ENCODE measurements at regions not wholly inside any gene's neighbourhood (a gene's known extent, or its start where the extent isn't known, plus 50 kb on each side); places are given as distances from the start of the nearest gene placed in this dataset.

- no peak for DNase-seq
These were observed 240.3 kb downstream of the MYCN start for GRCh38 chr2:16180631-16181030.

DNA sequence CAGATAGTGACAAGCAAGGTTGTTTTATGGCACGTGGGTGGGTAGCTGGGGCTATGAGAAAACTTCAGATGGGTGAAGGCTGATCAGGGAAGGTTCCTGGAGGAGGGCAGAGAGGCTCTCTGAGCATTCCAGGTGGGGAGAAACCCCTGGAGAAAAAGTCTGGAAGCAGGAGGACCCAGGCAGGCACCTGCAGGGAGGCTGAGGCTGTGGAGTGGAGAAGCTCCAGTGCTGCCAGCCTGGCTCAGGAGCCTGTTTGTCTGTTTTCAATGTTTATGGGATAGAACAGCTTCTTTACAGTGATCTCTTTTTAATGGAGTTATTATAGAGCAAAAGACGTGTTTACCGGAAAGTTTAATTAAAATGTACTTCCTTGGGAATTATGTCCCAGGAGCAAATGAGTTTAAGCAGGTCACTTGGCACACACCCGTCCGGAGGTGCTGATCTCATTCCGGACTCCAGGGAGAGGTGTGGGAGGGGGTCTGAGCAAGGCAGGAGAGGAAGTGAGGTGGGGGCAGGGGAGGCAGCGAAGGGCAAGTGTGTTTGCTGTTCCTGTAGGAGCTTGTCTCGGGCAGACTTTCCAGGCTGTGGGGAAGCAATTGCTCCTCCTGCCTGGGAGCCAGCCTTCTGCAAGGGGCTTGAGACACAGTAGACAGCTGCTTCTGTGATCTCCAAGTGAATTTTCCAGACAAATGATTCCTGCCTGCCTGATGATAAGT, 239.5 kb downstream of the MYCN start:
- no peak for DNase-seq

DNA sequence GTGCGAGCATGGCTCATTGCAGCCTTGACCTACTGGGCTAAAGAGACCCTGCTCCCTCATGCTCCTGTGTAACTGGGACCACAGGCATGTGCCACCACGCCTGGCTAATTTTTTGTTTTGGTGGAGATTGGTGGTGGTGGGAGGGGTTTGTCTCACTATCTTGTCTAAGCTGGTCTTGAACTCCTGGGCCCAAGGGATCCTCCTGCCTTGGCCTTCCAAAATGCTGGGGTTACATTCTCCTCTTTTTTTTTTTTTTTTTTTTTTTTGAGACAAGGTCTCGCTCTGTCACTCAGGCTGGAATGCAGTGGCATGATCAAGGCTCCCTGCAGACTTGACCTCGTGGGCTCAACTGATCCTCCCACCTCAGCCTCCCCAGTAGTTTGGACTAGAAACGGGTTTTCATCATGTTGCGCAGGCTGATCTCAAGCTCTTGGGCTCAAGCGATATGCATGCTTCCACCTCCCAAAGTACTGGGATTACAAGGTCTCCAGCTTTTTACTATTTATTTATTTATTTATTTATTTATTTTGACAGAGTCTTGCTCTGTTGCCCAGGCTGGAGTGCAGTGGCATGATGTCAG, 238.3 kb downstream of the MYCN start:
- no peak for DNase-seq

- no peak for DNase-seq
These were observed 237.4 kb downstream of the MYCN start for GRCh38 chr2:16177671-16178180.

- DNase-seq = no peak
These were observed 236.7 kb downstream of the MYCN start for GRCh38 chr2:16176971-16177480.

DNA sequence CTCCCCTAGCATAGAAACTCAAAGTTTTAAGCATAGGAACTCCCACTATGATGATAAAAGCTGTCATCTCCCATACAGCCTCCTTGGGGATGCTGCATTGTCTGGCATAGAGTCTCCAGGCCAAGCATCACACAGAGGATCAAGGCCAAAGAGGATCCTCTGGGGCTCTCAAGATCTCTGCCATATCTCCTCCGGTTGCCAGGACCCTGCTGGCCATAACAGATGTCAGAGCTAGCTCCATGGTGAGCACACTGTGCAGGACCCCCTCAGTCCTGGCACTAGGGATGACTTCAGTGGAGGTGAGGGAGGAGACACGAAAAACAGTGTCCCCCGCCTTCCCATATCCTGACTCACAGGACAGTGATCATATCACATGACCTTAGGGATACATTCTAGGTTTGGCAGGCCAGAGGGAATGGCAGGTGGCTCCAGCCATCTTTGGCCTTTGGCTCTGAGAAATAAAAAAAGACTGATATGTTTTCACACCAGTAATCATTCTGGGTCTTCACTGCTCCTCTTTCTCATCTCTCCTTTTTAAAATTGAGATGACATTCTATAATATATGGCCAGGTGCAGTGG, 235.0 kb downstream of the MYCN start:
- no peak for DNase-seq

GRCh38 chr2:16174693-16175045, 234.3 kb downstream of the MYCN start:
- DNase-seq = no peak

DNA sequence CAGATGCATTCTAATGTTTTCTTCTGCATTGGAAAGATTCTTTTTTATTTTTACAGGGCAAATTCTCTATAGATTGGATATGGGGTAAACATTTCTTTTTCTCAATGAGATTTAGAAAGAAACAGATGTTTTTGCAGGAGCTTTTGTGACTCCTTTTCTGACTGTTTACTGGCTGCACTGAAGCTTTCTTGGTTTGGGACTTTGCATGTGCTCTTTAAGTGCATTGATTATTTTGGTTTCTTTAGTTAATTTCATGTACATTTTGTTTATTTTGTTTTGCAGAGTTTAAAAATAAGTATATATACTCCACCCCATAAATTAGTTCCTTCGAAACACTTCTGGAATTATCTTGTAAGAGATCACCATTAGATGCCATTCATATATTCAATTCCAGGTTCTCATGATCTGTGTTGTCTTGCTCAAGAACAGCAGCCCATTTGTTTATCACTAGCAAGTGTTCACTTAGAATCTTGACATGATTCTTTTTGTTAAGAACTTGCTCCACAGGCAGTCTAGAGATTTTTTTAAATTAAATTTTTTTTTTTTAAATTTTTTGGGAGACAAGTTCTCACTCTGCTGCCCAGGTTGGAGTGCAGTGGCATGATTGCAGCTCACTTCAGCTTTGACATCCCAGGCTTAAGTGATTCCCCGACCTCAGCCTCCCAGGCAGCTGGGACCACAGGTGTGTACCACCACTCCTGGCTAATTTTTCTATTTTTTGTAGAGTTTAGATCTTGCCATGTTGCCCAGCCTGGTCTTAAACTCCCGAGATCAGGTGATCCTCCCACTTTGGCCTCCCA, 233.7 kb downstream of the MYCN start:
- no peak for DNase-seq

- DNase-seq = no peak
These were observed 232.2 kb downstream of the MYCN start for GRCh38 chr2:16172324-16173175.

DNA sequence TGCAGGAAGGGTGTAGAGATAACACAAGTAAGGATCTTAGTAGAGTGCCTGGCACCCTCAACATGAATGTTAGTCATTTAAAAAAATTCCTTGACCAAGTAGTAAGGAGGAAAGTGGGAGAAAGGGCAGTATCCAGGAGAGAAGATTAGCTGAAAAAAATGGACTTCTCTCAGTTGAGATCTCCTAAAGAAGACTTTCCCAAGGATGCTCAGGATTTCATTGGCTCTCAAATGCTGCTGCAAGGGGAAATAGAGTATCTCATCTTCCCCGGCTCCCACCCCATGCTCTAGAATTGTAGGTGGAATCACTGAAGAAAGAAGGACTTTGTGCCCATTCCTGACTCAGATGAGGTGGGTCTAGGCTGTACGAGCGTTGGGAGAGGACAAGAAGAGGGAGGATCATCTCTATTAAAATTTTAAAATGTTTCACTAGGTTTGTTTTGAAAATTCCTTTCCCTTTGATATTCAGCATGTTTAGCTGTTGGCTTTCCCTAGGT, 231.1 kb downstream of the MYCN start:
- DNase-seq = no peak

DNA sequence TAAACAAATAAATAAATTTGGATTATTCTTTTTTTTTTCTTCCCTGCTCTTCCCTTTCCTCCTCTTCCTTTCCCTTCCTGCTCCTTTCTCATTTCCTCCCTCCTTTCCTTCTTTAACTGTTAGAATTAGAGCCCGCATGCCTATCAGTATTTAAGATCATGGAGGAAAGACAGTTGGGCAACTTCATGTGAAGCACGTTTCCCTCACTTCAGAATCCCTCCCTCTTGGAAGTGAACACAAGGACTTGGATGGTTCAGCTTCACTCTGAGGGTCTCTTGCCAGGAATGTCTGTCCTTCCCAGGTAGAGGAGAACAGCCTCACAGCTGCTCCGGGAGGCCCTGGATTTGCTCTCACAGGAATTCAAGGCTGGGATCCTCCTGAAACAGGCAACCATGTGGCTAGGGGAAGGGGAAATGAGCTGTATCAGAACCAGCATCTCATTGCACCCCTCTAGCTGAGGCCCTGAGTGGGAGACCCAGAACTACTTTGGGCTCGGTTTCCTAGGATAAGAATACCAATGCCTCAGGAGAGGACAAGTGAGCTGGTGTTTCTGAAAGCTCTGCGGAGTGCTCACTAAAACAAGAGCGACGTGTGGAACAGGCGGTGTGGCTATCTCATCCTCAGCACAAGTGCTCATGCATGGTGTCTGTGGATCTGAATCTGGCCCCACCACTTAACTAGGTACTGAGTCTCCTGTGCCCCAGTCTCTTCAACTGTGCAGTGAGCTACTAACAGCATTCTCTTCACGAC, 230.5 kb downstream of the MYCN start:
- no peak for DNase-seq

- no peak for DNase-seq
These were observed 229.1 kb downstream of the MYCN start for GRCh38 chr2:16169381-16169960.

GRCh38 chr2:16168506-16169264, 228.3 kb downstream of the MYCN start:
- no peak for DNase-seq

- DNase-seq = no peak
These were observed 227.6 kb downstream of the MYCN start for GRCh38 chr2:16167870-16168426.

- no peak for DNase-seq
These were observed 227.1 kb downstream of the MYCN start for GRCh38 chr2:16167451-16167861.

DNA sequence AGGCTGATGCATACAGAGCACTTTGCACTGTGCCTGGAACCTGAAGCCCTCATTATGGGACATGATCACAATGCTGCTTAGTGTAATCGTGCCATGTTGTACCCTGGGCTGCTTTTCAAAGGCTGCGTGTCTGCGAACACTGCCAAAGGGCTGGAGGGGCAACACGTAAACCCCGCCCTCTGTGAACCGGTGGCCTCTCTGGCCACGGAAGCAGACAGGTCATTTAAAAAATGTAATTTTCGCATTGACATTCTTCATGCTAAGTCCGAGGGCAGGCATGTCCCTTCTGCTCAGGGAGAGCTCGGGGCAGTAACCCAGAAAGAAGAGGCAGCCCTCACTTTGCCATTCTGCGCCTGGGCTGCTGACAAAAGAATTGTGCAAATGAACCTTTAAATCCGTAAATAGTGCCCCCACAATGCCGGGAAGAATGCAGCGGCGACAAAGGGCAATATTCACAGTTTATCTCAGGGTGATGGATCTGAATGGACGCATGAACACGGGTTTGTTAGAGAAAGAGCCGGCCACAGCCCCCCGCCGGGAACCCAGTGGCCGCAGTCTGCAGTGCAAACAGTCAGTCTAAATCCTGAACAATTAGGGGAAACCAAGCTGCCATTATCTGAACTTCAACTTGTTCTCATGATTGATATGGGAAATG, 226.1 kb downstream of the MYCN start:
- no peak for DNase-seq

DNA sequence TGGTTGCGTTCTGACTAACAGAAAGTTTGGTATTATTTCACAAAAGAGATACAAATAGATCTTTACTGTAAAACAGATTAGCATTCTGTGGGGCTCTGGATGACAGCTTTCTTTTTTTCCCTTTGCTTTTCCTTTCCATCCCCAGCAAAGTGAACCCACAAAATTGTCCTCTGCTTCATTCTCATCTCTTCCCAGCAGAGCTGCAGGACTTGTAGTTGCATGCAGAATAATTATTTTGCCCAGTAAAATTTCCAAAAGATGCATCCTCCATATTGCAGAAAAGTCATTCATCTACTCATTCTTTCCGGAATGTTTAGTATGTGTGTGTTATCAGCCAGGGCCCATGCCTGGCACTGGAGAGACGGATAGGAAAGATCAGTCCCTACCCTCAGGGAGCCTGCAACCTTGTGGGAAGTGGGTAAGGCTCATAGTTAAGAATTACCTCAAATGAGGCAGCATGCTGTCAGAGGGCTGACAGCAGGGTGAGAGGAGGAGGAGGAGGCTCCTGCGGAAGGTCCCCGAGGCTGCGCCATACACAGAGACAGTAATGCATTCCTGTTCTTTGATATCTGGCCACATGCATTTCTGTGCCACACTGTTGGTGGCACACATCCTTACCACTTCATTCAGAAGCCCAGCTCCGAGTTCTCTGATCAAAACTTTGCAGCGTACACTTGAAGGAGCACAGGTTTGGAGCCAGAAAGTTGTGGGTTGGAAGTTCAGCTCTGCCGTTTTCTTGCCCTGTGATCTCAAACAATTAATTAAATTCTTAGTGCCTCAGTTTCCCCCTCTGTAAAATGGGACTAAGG, 225.4 kb downstream of the MYCN start:
- DNase-seq = no peak

DNA sequence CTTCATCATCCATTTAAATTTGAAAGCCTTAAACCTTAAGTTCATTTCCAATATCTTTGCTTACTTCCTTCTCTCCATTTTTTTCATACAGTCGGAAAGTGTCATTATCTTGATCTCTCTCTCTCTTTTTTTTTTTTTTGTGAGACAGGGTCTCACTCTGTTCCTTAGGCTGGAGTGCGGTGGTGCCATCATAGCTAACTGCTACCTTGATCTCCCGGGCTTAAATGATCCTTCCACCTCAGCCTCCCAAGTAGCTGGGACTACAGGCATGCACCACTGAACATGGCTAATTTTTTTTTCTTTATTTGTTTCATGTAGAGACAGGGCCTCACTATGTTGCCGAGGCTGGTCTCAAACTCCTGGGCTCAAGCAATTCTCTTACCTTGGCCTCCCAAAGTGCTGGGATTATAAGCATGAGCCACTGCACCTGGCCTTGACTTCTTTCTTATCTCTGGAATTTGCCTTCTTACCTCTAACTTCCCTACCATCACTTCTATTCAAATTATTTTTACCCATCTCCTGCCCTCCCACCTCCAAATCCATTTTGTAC, 222.2 kb downstream of the MYCN start:
- DNase-seq = no peak
